ENCODE measurements at regions not wholly inside any gene's neighbourhood (a gene's known extent, or its start where the extent isn't known, plus 50 kb on each side); places are given as distances from the start of the nearest gene placed in this dataset.

DNA sequence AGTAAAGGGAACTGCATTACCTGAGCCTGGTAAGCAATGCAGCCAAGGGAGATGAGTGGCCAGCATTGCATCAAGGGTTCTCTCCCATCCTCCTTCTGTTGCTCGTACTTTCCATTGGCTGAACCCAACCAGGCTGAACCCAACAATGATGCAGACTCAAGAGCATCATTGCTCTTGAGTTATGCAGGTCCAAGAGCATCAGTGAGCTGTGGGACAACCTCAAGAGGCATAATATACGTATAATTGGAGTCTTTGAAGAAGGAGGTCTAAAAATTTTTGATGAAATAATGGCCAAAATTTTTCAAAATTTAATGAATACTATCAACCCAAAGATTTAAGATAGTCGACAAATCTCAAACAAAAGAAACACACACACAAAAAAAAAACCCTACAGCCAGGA, 213.0 kb downstream of the RNF152 start:
- no peaks in the 10 kb centered on the region for H3K9me3 ChIP-seq (replicated peaks; ENCODE audit: control insufficient read depth, insufficient read depth, low read depth, low read length)
- H3K4me3 ChIP-seq: no peak overlapping the region
- no peak overlapping the region for H3K27ac ChIP-seq (ENCODE audit: extremely low read depth, low read depth, low read length)
- DNase-seq (ENCODE audit: extremely low read depth in 1 of 4, low spot score in 3 of 4) (no peak), FAIRE-seq (no peak), ATAC-seq (no peak)
- H3K9ac ChIP-seq (ENCODE audit: insufficient read depth in 1 of 2, low read depth in 2 of 2, low read length in 2 of 2): no peak overlapping the region
- H3K79me2 ChIP-seq (ENCODE audit: control insufficient read depth, insufficient read depth, low read length): no peaks in the 10 kb centered on the region
- WGBS (ENCODE audit: insufficient coverage, low coverage, missing lambda C conversion rate): 0% methylated on average over 3 of the region's 3 CpGs
- H2AFZ ChIP-seq (ENCODE audit: low read depth, low read length): no peak overlapping the region
- ChIA-PET POLR2A (no interaction called here), CTCF (ENCODE audit: low intra/inter-chr PET ratio) (no interaction called here)
- in situ Hi-C loops (cut with MboI) (no loop called here), intact Hi-C loops (cut with micrococcal nuclease) (no loop called here)
- no peaks in the 10 kb centered on the region for H3K27me3 ChIP-seq (ENCODE audit: control insufficient read depth in 2 of 2, insufficient read depth in 2 of 2, low read length in 2 of 2)
- TF ChIP-seq, protein P1, sequence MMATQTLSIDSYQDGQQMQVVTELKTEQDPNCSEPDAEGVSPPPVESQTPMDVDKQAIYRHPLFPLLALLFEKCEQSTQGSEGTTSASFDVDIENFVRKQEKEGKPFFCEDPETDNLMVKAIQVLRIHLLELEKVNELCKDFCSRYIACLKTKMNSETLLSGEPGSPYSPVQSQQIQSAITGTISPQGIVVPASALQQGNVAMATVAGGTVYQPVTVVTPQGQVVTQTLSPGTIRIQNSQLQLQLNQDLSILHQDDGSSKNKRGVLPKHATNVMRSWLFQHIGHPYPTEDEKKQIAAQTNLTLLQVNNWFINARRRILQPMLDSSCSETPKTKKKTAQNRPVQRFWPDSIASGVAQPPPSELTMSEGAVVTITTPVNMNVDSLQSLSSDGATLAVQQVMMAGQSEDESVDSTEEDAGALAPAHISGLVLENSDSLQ (IDR thresholded peaks at IDR 0.05): no peak
- no peak for TF ChIP-seq THRAP3 (IDR thresholded peaks at IDR 0.05; ENCODE audit: borderline replicate concordance)
- no peak for TF ChIP-seq DPF2 (IDR thresholded peaks at IDR 0.05)
- TF ChIP-seq NELFE (IDR thresholded peaks at IDR 0.05; ENCODE audit: insufficient read depth, insufficient read length): no peak
- no peak for TF ChIP-seq CREB5 (CRISPR knock-in tag; IDR thresholded peaks at IDR 0.05)
- no peak for TF ChIP-seq PRPF4 (IDR thresholded peaks at IDR 0.05; ENCODE audit: insufficient read depth, low read depth, low read length, poor library complexity, severe bottlenecking)
- no peak for TF ChIP-seq PCBP1 (IDR thresholded peaks at IDR 0.05; ENCODE audit: low read depth, low read length, poor library complexity, severe bottlenecking)
- no peak for TF ChIP-seq ZBTB11 (CRISPR knock-in tag; IDR thresholded peaks at IDR 0.05)
- no peak for TF ChIP-seq SMAD3 (CRISPR knock-in tag; conservative IDR thresholded peaks at IDR 0.05)
- TF ChIP-seq HEY1 (CRISPR knock-in tag; IDR thresholded peaks at IDR 0.05; ENCODE audit: borderline replicate concordance): no peak
- TF ChIP-seq FOXJ3 (CRISPR knock-in tag; IDR thresholded peaks at IDR 0.05): no peak
- no peak for TF ChIP-seq MAZ (CRISPR knock-in tag; conservative IDR thresholded peaks at IDR 0.05 in 1 of 2, IDR thresholded peaks at IDR 0.05 in 1 of 2)
- TF ChIP-seq PRMT5 (CRISPR knock-in tag; IDR thresholded peaks at IDR 0.05): no peak
- no peak for TF ChIP-seq ZNF695 (CRISPR knock-in tag; IDR thresholded peaks at IDR 0.05)
- TF ChIP-seq ZFPM2 (CRISPR knock-in tag; IDR thresholded peaks at IDR 0.05): no peak
- no peaks in the 10 kb centered on the region for H3K9me1 ChIP-seq (ENCODE audit: control insufficient read depth, insufficient read depth, low read length)
- no peak overlapping the region for H3K4me2 ChIP-seq (ENCODE audit: insufficient read depth, low read length)
- H3K4me1 ChIP-seq (replicated peaks in 1 of 2; ENCODE audit: control insufficient read depth in 2 of 2, insufficient read depth in 2 of 2, low read length in 2 of 2): no peaks in the 10 kb centered on the region
- BruUV-seq (replicated peaks): no TSS peak
- no peaks in the 10 kb centered on the region for H3K36me3 ChIP-seq (ENCODE audit: control insufficient read depth, insufficient read depth, low read length)
- H4K20me1 ChIP-seq (replicated peaks; ENCODE audit: control insufficient read depth, insufficient read depth, low read length): no peaks in the 10 kb centered on the region

All from K562 (cell line).